ENCODE measurements at regions not wholly inside any gene's neighbourhood (a gene's known extent, or its start where the extent isn't known, plus 50 kb on each side); places are given as distances from the start of the nearest gene placed in this dataset.

DNA sequence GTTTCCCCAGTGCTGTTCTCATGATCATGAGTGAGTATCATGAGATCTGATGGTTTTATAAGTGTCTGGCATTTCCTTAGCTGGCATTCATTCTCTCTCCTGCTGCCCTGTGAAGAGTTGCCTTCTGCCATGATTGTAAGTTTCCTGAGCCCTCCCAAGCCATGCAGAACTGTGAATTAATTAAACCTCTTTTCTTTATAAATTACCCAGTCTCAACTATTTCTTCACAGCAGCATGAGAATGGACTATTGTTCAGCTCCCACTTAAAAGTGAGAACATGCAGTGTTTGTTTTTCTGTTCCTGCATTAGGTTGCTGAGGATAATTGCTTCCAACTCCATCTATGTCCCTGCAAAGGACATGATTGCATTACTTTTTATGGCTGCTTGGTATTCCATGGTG, 311.7 kb upstream of the CTSO start:
- Mint-ChIP-seq H3K9me3 (ENCODE audit: low read depth) (no peaks in the 10 kb centered on the region), H3K27ac (no peak overlapping the region), H3K4me3 (ENCODE audit: low read depth) (no peak overlapping the region), H3K4me1 (ENCODE audit: low read depth) (peaks cover 3% of the 10 kb centered on the region), H3K27me3 (no peaks in the 10 kb centered on the region), H3K36me3 (ENCODE audit: insufficient read depth) (no peaks in the 10 kb centered on the region)
- TF ChIP-seq, protein P1, sequence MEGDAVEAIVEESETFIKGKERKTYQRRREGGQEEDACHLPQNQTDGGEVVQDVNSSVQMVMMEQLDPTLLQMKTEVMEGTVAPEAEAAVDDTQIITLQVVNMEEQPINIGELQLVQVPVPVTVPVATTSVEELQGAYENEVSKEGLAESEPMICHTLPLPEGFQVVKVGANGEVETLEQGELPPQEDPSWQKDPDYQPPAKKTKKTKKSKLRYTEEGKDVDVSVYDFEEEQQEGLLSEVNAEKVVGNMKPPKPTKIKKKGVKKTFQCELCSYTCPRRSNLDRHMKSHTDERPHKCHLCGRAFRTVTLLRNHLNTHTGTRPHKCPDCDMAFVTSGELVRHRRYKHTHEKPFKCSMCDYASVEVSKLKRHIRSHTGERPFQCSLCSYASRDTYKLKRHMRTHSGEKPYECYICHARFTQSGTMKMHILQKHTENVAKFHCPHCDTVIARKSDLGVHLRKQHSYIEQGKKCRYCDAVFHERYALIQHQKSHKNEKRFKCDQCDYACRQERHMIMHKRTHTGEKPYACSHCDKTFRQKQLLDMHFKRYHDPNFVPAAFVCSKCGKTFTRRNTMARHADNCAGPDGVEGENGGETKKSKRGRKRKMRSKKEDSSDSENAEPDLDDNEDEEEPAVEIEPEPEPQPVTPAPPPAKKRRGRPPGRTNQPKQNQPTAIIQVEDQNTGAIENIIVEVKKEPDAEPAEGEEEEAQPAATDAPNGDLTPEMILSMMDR (IDR thresholded peaks at IDR 0.05; ENCODE audit: unreplicated experiment), result no peak
- DNase-seq (ENCODE audit: low spot score, unreplicated experiment), result no peak

DNA sequence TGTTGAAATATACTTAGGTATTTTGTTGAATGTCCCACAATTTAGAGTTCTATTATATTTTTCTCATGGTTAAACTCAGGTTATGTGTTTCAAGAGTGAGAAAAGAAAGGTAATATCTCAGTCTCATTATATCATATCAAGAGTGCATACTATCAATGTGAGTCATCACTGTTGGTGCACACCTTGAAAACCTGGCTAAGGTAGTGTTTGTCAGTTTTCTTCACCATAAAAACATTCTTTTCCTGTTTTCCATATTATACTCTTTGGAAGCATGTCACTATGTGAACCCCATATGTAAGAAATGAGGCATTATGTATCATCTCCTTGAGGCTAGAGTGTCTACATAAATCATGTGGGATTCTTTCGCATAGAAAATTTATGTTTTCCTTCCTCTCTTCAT, 307.6 kb upstream of the CTSO start:
- Mint-ChIP-seq H3K4me1 (ENCODE audit: low read depth) (peaks cover 15% of the 10 kb centered on the region), H3K36me3 (ENCODE audit: insufficient read depth) (no peaks in the 10 kb centered on the region), H3K4me3 (ENCODE audit: low read depth) (no peak overlapping the region), H3K9me3 (ENCODE audit: low read depth) (no peaks in the 10 kb centered on the region), H3K27me3 (no peaks in the 10 kb centered on the region), H3K27ac (no peak overlapping the region)
- TF ChIP-seq, protein P1 (IDR thresholded peaks at IDR 0.05; ENCODE audit: unreplicated experiment), result no peak
- DNase-seq (ENCODE audit: low spot score, unreplicated experiment), result no peak

DNA sequence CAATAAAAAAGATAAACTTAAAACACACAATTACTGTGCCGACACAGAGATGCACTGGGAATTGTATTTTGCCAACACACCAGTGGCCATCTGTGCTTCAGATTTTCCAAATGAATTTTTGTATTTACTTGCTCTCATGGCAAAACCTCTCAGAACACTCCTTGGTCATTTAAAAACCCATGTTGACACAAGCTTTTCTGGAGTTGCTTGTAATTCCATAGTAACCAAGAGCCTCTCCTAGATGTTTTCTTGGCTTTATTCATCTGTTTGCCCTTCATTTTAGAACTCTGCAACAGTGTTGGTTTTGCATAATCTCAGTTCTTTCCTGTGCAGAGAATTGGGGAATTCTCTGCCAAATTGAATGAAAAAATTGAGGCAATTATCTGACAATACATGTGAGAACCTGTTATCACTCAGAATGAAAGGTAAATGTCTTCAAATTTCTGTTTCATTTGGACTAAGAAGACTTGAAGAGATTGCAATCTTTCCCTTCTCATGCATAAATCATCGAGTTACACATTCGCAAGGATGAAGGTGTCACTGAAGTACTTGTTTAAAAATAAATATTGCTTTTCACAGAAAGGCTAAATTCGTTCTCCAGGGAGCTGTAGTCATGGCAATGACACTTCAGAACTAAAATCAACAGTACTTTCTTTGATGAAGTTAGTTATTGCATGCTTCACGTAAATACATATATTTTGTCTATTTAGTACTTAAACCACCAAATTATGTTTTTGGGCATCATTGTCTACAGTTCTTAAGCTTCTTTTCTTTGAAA, 301.8 kb upstream of the CTSO start:
- Mint-ChIP-seq H3K4me1 (ENCODE audit: low read depth) (peaks cover 25% of the 10 kb centered on the region), H3K4me3 (ENCODE audit: low read depth) (no peak overlapping the region), H3K27ac (peak overlapping the region; percentile 71), H3K9me3 (ENCODE audit: low read depth) (no peaks in the 10 kb centered on the region), H3K36me3 (ENCODE audit: insufficient read depth) (no peaks in the 10 kb centered on the region), H3K27me3 (no peaks in the 10 kb centered on the region)
- TF ChIP-seq, protein P1 (IDR thresholded peaks at IDR 0.05; ENCODE audit: unreplicated experiment), result no peak
- no peak for DNase-seq (ENCODE audit: low spot score, unreplicated experiment)

DNA sequence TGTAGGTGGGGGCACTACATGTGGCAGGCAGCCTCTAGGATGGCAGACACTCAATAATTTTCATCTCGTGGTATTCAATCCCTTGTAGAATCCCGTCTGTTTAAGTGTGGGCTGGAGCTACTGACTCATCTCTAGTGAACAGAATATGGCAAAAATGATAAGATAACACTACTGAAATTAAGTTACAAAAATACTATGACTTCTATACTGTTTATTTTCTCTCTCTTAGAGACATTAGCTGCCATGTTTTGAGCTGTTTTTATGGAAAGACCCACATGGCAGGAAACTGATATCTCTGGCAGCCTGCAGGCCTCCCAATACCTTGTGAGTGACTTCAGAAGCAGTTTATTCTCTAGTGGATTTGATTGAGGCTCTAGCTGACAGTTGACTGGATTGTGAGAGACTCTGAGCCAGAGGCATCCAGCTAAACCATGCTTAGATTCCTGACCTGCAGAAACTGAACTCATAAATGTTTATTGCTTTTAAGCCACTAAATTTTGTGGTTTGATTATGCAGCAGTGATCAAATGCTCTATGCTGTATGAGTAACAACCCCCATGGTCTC, 298.8 kb upstream of the CTSO start:
- Mint-ChIP-seq H3K36me3 (ENCODE audit: insufficient read depth) (no peaks in the 10 kb centered on the region), H3K9me3 (ENCODE audit: low read depth) (no peaks in the 10 kb centered on the region), H3K27ac (no peak overlapping the region), H3K4me3 (ENCODE audit: low read depth) (no peak overlapping the region), H3K4me1 (ENCODE audit: low read depth) (peaks cover 19% of the 10 kb centered on the region), H3K27me3 (no peaks in the 10 kb centered on the region)
- TF ChIP-seq, protein P1 (IDR thresholded peaks at IDR 0.05; ENCODE audit: unreplicated experiment), result no peak
- no peak for DNase-seq (ENCODE audit: low spot score, unreplicated experiment)

DNA sequence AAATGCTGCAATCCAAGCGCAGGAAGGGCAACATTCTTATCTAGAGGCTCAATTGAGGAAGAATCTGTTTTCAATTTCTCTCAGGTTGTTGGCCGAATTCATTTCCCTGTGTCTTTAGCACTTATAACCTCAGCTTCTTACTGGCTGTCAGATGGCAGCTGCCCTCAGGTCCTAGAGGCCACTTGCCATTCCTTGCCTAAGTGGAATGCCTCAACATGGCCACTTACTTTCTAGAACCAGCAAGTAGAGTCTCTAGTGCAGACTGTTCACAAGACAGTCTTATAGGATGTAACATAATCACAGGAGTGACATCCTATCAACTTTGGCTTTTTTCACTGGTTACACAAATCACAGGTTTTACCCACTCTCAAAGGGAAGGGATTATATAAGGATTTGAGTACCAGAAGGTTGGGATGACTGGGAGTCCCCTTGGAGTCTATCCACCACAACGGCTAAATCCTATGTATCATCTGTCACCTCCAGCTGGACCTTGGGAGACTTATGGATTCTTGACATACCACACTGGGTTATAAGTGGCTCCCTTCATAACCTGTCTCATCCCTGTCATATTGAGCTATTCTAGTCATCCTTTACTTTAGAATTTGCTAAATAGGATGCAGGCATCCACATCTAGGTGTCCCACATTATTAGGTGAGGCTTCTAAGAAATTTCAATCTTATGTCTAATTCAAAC, 297.9 kb upstream of the CTSO start:
- Mint-ChIP-seq H3K4me1 (ENCODE audit: low read depth) (peaks cover 12% of the 10 kb centered on the region), H3K4me3 (ENCODE audit: low read depth) (no peak overlapping the region), H3K36me3 (ENCODE audit: insufficient read depth) (no peaks in the 10 kb centered on the region), H3K9me3 (ENCODE audit: low read depth) (no peaks in the 10 kb centered on the region), H3K27ac (no peak overlapping the region), H3K27me3 (no peaks in the 10 kb centered on the region)
- TF ChIP-seq, protein P1 (IDR thresholded peaks at IDR 0.05; ENCODE audit: unreplicated experiment), result no peak
- no peak for DNase-seq (ENCODE audit: low spot score, unreplicated experiment)

Measured in progenitor cell of endocrine pancreas (in vitro differentiated cells).